ENCODE measurements at regions not wholly inside any gene's neighbourhood (a gene's known extent, or its start where the extent isn't known, plus 50 kb on each side); places are given as distances from the start of the nearest gene placed in this dataset.

DNA sequence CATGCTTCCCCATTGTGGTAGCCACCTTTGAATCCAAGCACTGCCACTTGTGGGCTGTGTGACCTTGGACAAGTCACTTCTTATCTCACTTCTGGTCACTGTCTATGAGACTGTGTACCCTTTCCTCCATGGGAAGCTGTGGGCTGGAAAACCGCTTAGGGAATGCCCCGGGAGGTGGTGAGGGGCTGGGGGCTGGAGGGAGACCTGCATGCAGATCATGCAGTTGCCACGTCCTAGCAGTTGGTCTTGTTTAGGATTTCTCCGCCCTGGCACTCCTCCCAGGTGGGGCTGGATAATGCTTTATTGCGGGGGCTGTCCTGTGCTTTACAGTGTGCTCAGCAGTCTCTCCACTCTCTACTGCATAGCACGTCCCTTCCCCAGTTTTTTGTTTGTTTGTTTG lies 62.9 kb upstream of the OPN4 start:
- no peak for DNase-seq (ENCODE audit: extremely low spot score)
- ChIA-PET CTCF (no interaction called here), POLR2A (no interaction called here)
- TF ChIP-seq FOXA1 (IDR thresholded peaks at IDR 0.05) (no peak), FOXK2 (IDR thresholded peaks at IDR 0.05) (no peak), SP1 (IDR thresholded peaks at IDR 0.05) (no peak), ZNF384 (IDR thresholded peaks at IDR 0.05) (no peak), LEF1 (IDR thresholded peaks at IDR 0.05; ENCODE audit: borderline replicate concordance) (no peak), HDGF (IDR thresholded peaks at IDR 0.05; ENCODE audit: borderline replicate concordance) (no peak), TARDBP (IDR thresholded peaks at IDR 0.05) (no peak), SUZ12 (IDR thresholded peaks at IDR 0.05) (no peak), BHLHE40 (IDR thresholded peaks at IDR 0.05; ENCODE audit: borderline replicate concordance) (no peak), CTBP1 (IDR thresholded peaks at IDR 0.05; ENCODE audit: borderline replicate concordance) (no peak), FOXM1 (IDR thresholded peaks at IDR 0.05; ENCODE audit: borderline replicate concordance) (no peak), ELF4 (IDR thresholded peaks at IDR 0.05) (no peak)

DNA sequence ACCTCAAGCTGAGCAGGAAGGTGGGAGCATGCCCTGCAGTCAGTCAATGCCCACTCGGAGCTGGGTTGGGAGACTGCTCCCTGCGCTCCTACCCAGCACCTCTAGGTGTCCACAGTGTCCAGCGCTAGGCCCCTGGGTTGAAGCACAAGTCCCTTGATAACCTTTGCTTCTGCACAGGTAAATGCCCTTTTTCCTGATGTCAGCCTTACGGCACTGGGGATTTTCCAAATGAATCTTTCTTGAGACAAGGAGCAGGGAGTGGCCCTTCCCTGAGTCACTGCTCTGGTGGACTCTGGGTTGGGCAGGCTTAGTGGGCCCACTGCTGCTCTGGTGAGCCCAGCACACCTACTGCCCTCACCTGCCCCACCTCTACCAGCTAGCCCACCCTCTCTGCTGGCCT lies 61.9 kb upstream of the OPN4 start:
- ChIA-PET POLR2A (no interaction called here), CTCF (no interaction called here)
- TF ChIP-seq, protein P1, sequence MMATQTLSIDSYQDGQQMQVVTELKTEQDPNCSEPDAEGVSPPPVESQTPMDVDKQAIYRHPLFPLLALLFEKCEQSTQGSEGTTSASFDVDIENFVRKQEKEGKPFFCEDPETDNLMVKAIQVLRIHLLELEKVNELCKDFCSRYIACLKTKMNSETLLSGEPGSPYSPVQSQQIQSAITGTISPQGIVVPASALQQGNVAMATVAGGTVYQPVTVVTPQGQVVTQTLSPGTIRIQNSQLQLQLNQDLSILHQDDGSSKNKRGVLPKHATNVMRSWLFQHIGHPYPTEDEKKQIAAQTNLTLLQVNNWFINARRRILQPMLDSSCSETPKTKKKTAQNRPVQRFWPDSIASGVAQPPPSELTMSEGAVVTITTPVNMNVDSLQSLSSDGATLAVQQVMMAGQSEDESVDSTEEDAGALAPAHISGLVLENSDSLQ (IDR thresholded peaks at IDR 0.05), result no peak
- no peak for TF ChIP-seq ELF4 (IDR thresholded peaks at IDR 0.05)
- no peak for TF ChIP-seq SP1 (IDR thresholded peaks at IDR 0.05)
- no peak for TF ChIP-seq FOXM1 (IDR thresholded peaks at IDR 0.05; ENCODE audit: borderline replicate concordance)
- DNase-seq (ENCODE audit: extremely low spot score), result no peak

DNA sequence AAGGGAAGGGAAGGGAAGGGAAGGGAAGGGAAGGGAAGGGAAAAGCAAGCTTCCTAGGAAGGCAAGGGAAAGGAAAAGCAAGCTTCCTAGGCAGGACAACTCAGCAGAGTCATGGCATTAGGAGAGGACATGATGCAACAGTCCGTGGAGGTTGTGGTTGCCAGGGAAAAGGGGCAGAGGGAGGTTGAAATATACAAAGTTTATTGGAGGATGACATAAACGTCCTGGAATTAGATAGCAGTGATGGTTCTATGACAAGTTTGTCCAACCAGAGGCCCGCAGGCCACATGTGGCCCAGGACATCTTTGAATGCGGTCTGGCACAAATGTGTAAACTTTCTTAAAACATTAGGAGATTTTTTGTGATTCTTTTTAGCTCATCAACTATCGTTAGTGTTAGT lies 59.8 kb upstream of the OPN4 start:
- POLR2A ChIA-PET, result no interaction called here
- CTCF ChIA-PET, result interaction anchor here (0.6 to 1.2 kb wide), 2 partner anchors 9 to 295 kb away, joined by 3 read pairs; no protein-coding TSS in a partner anchor
- no peak for DNase-seq (ENCODE audit: extremely low spot score)
- no peak for TF ChIP-seq LEF1 (IDR thresholded peaks at IDR 0.05; ENCODE audit: borderline replicate concordance)
- TF ChIP-seq ARNT (IDR thresholded peaks at IDR 0.05), result no peak

DNA sequence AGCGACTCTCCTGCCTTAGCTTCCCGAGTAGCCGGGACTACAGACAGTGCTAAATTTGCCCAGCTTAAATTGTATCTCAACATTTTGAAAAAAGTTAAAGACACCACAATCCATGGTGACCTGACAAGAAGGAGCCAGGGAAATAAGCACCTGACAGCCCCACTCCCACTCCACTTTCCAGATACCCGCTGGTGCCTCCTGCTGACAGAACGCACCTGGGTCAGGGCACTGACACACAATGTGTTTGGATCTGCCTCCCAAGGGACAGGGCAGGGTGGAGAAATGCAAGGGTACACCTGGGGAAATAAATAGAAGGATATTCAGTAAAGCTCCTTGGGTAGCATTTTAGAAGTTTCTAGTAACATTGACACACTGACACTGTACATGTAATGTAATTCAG lies 58.9 kb upstream of the OPN4 start:
- POLR2A ChIA-PET, result interaction anchor here (1.2 kb wide), 1 partner anchor 196 kb away, joined by 3 read pairs; no protein-coding TSS in a partner anchor
- CTCF ChIA-PET, result no interaction called here
- TF ChIP-seq SP1 (IDR thresholded peaks at IDR 0.05), result no peak
- no peak for DNase-seq (ENCODE audit: extremely low spot score)

DNA sequence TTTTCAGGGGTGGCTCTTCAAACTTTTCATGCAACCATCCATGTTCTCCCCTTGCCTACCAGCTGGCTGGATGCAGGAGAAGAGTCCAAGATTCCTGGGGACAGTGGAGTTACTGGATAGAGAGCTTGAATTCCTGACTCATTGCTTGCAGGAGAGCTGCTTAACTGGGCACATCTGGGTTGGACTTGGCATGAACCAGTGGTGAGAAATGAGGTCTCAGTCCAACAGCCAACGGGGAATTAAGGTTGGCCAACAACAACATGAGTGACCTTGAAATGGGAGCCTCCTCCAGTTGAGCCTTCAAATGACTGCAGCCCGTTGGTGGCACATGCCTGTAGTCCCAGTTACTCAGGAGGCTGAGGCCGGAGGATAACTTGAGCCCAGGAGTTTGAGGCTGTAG lies 58.1 kb upstream of the OPN4 start:
- TF ChIP-seq BHLHE40 (IDR thresholded peaks at IDR 0.05; ENCODE audit: borderline replicate concordance) (no peak), LEF1 (IDR thresholded peaks at IDR 0.05; ENCODE audit: borderline replicate concordance) (no peak), SUZ12 (IDR thresholded peaks at IDR 0.05) (no peak), L3MBTL2 (conservative IDR thresholded peaks at IDR 0.05) (no peak), SP1 (IDR thresholded peaks at IDR 0.05) (no peak), FOXK2 (IDR thresholded peaks at IDR 0.05) (no peak), ARNT (IDR thresholded peaks at IDR 0.05) (no peak), NFRKB (IDR thresholded peaks at IDR 0.05) (no peak), TARDBP (IDR thresholded peaks at IDR 0.05) (no peak), FOXM1 (IDR thresholded peaks at IDR 0.05; ENCODE audit: borderline replicate concordance) (no peak), FOXA1 (IDR thresholded peaks at IDR 0.05) (no peak), HDGF (IDR thresholded peaks at IDR 0.05; ENCODE audit: borderline replicate concordance) (no peak), ZNF384 (IDR thresholded peaks at IDR 0.05) (no peak)
- ChIA-PET CTCF (interaction anchor here (1.0 kb wide), 1 partner anchor 27 kb away, joined by 4 read pairs; no protein-coding TSS in a partner anchor), POLR2A (interaction anchor here (1.2 kb wide), 1 partner anchor 196 kb away, joined by 3 read pairs; no protein-coding TSS in a partner anchor)
- no peak for DNase-seq (ENCODE audit: extremely low spot score)

DNA sequence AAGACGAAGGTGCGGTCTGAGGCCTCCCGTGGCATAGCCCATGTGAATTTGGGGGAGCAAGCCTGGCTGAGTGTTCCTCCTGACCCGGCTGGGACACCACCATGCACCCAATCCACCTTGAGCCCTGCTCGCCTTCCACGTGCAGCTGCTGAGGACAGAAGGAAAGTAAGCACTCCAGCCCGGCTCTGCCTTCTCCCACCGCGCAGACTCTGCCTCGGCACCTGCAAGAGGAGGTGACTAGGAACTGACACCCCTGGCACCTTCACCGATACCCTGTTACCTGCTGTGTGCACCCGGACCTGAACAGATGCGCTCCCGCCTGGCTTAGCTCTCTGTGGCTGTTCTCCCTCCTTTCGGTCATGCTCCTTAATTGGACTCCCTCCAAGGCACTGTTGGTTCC lies 57.0 kb upstream of the OPN4 start:
- POLR2A ChIA-PET, result no interaction called here
- TF ChIP-seq L3MBTL2 (conservative IDR thresholded peaks at IDR 0.05) (no peak), ELF4 (IDR thresholded peaks at IDR 0.05) (no peak), HDGF (IDR thresholded peaks at IDR 0.05; ENCODE audit: borderline replicate concordance) (no peak), FOXK2 (IDR thresholded peaks at IDR 0.05) (no peak), ZNF384 (IDR thresholded peaks at IDR 0.05) (no peak), LEF1 (IDR thresholded peaks at IDR 0.05; ENCODE audit: borderline replicate concordance) (no peak), TARDBP (IDR thresholded peaks at IDR 0.05) (no peak), BHLHE40 (IDR thresholded peaks at IDR 0.05; ENCODE audit: borderline replicate concordance) (no peak), CTBP1 (IDR thresholded peaks at IDR 0.05; ENCODE audit: borderline replicate concordance) (no peak), FOXA1 (IDR thresholded peaks at IDR 0.05) (no peak), ARNT (IDR thresholded peaks at IDR 0.05) (no peak), SP1 (IDR thresholded peaks at IDR 0.05) (no peak), FOXM1 (IDR thresholded peaks at IDR 0.05; ENCODE audit: borderline replicate concordance) (no peak), SUZ12 (IDR thresholded peaks at IDR 0.05) (no peak), NFRKB (IDR thresholded peaks at IDR 0.05) (no peak)
- TF ChIP-seq, protein P1 (IDR thresholded peaks at IDR 0.05), result no peak
- CTCF ChIA-PET, result interaction anchor here (0.6 to 1.0 kb wide), 2 partner anchors 28 to 574 kb away, joined by 3 to 4 read pairs; no protein-coding TSS in a partner anchor
- DNase-seq (ENCODE audit: extremely low spot score), result no peak

DNA sequence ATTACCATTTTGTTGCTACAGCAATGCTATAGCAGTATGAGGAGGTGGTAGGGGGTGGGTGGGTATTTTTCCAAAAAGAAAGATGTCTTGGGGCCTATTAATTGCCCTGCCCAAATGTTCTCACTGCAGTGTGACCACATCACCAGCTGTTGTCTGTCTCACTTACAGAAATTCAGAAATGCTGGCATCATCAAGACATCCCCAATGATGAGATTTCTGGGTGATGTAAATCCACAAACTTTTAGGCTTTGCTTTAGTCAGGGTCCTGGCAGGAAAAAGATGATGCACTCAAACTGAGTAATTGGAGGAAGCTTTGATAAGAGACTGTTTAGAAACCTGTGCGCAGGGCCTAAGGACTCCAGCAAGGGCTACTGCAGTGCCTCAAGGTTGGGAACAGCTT lies 56.2 kb upstream of the OPN4 start:
- no peak for DNase-seq (ENCODE audit: extremely low spot score)
- TF ChIP-seq FOXA1 (IDR thresholded peaks at IDR 0.05), result no peak
- TF ChIP-seq SUZ12 (IDR thresholded peaks at IDR 0.05), result no peak
- ChIA-PET POLR2A (no interaction called here), CTCF (no interaction called here)

DNA sequence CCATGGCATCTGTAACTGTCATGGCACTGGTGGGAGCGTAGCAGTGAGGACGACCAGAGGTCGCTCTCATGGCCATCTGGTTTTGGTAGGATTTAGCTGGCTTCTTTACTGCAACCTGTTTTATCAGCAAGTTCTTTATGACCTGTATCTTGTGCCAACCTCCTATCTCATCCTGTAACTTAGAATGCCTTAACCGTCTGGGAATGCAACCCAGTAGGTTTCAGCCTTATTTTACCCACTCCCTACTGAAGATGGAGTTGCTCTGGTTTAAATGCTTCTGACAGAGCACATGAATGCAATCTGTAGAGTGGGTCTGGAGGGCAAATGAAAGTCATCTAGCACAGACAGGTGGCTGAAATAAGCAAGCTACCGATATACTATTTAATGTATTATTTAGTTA lies 55.3 kb upstream of the OPN4 start:
- DNase-seq (ENCODE audit: extremely low spot score), result no peak
- no peak for TF ChIP-seq SUZ12 (IDR thresholded peaks at IDR 0.05)
- CTCF ChIA-PET, result no interaction called here
- POLR2A ChIA-PET, result no interaction called here

Data from HEK293T (cell line).